Head of caudate nucleus (tissue), 42 donors: ENCODE measurements at regions not wholly inside any gene's neighbourhood (a gene's known extent, or its start where the extent isn't known, plus 50 kb on each side); places are given as distances from the start of the nearest gene placed in this dataset.

ENCODE experiments used
- DNase-seq, 42 donors: peaks; one replicate each; pipeline versions ENCODE4 v3.0.0 to v3.0.0-alpha.2; 2020 to 2021; ENCODE audit warnings: mixed read lengths in 7 of 42
- intact Hi-C: fragments of 100-400 bp; cut with DNase I; formaldehyde crosslinking; loops from one replicate; pipeline ENCODE4 v1.15.0; 2022

GRCh38 chr10:7507887-7508726 lies 97.3 kb upstream of the SFMBT2 start:
- intact Hi-C loops: no loop called here
- DNase-seq: no peak

- intact Hi-C loops: no loop called here
- no peak for DNase-seq
Observed at GRCh38 chr10:7506571-7506970, 95.7 kb upstream of the SFMBT2 start.

GRCh38 chr10:7505196-7505595 lies 94.4 kb upstream of the SFMBT2 start:
- no peak for DNase-seq
- intact Hi-C loops: no loop called here

GRCh38 chr10:7503190-7503589 lies 92.4 kb upstream of the SFMBT2 start:
- intact Hi-C loops: no loop called here
- DNase-seq: no peak

GRCh38 chr10:7501157-7501556 lies 90.3 kb upstream of the SFMBT2 start:
- DNase-seq: no peak
- intact Hi-C loops: no loop called here

GRCh38 chr10:7498111-7498510 lies 87.3 kb upstream of the SFMBT2 start:
- intact Hi-C loops: no loop called here
- DNase-seq: no peak

GRCh38 chr10:7493996-7494395 lies 83.2 kb upstream of the SFMBT2 start:
- no peak for DNase-seq

GRCh38 chr10:7492660-7493046 lies 81.8 kb upstream of the SFMBT2 start:
- no peak for DNase-seq
- intact Hi-C loops: no loop called here

More at GRCh38 chr10:7493996-7494395, 83.2 kb upstream of the SFMBT2 start:
- intact Hi-C loops: no loop called here

GRCh38 chr10:7491949-7492659 lies 81.3 kb upstream of the SFMBT2 start:
- intact Hi-C loops: no loop called here
- no peak for DNase-seq

GRCh38 chr10:7491230-7491629 lies 80.4 kb upstream of the SFMBT2 start:
- DNase-seq: no peak
- intact Hi-C loops: no loop called here

GRCh38 chr10:7488418-7488829 lies 77.6 kb upstream of the SFMBT2 start:
- intact Hi-C loops: no loop called here
- peak in 1 of 42 donors; percentile 7 for DNase-seq

GRCh38 chr10:7487528-7487927 lies 76.7 kb upstream of the SFMBT2 start:
- intact Hi-C loops: no loop called here
- no peak for DNase-seq

- intact Hi-C loops: no loop called here
- DNase-seq: no peak
Observed at GRCh38 chr10:7486528-7486927, 75.7 kb upstream of the SFMBT2 start.

- DNase-seq: peak in 3 of 42 donors; percentile 38 to 48 (median 45)
- intact Hi-C loops: no loop called here
Observed at GRCh38 chr10:7485799-7486198, 75.0 kb upstream of the SFMBT2 start.

- no peak for DNase-seq
- intact Hi-C loops: no loop called here
Observed at GRCh38 chr10:7485244-7485556, 74.4 kb upstream of the SFMBT2 start.

GRCh38 chr10:7484456-7485243 lies 73.8 kb upstream of the SFMBT2 start:
- DNase-seq: peak in 3 of 42 donors; percentile 7 to 14 (median 13)
- intact Hi-C loops: no loop called here

- intact Hi-C loops: no loop called here
- DNase-seq: no peak
Observed at GRCh38 chr10:7483848-7484247, 73.0 kb upstream of the SFMBT2 start.

- DNase-seq: no peak
- intact Hi-C loops: no loop called here
Observed at GRCh38 chr10:7482992-7483391, 72.2 kb upstream of the SFMBT2 start.

GRCh38 chr10:7481368-7481765 lies 70.5 kb upstream of the SFMBT2 start:
- no peak for DNase-seq
- intact Hi-C loops: no loop called here
